ENCODE measurements at regions not wholly inside any gene's neighbourhood (a gene's known extent, or its start where the extent isn't known, plus 50 kb on each side); places are given as distances from the start of the nearest gene placed in this dataset.
"Not testable (repeated sequence)": the region's sequence is repeated elsewhere in the genome, so short reads cannot be mapped to it uniquely, and the experiment has no call there.

DNA sequence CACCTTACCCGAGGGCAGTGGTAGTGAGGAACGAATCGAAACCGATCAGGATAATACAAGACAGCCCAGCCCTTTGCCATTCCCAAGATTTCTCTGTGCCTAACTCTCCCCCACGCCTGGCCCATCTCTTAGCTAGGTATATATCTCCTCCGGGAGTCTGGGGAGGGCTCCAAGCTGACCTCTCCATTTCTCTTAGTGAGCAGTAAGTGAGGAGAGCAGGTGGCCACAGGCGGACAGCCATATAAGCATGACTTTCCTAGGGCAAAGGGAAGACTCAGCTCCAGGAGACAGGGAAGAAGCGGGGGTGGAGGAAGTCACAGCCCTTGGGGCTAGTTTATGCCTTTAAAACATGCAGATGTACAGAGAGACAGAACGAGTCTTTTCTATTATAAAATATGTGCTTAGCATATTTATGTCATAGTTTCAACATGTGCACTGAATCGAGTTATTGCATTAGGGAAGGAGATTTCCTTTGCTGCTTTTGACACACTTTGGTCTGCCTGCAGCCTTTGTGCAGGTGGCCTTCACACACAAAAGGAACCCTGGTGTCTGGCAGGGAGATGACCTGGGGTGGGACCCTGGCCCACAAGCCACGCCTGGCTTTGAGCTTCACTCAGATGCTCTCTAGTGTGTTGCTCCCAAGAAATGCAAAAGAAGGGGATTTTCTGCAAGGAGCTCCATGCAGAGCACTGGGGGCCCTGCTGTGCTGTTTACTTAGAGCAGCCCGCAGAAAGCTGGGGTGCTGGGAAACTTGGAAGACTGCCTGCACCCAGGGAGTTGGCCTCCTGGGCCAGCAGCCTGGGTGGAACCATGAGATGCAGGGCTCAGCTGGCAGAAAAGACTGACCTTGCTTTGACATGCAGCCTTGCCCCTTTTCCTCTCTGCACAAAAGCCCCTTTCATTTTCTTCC, 613.3 kb downstream of the BCOR start:
- no peak for DNase-seq

DNA sequence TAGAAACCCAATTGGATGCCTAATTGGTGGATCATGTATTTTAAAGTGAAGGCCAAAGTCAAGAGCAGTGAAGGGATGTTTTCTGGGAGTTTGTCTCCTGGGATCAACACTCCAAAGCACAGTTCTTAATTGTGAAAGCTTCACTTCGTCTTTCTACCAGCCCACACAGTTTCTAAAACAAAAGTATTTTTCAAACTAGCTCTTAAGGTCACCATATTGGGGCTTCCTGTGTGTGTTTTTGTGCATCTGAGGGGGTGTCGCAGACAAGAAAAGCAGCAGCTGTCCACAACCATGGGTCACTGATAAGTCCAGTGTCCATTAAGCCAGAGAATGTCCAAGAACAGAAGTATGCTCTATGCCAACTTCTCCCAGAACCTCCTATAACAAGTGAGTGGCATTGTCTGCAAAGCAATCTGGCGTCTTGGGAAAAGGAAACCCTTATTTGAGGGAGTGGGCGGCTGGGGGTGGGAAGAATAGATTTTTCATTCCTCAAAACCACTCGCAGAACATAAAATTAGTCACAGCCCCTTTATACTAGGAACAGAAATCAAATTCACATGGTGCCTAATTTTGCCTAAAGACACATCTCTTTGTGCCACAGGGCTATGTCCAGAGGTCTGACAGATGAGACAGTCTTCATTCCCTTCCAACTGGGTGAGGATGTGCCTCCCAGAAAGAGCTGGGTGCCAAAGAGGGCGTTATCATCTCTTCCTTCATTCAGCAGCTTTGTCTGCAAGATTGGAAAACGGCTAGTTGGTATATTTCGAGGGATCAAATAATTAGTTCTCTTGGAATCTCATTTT, 610.4 kb downstream of the BCOR start:
- no peak for DNase-seq

DNA sequence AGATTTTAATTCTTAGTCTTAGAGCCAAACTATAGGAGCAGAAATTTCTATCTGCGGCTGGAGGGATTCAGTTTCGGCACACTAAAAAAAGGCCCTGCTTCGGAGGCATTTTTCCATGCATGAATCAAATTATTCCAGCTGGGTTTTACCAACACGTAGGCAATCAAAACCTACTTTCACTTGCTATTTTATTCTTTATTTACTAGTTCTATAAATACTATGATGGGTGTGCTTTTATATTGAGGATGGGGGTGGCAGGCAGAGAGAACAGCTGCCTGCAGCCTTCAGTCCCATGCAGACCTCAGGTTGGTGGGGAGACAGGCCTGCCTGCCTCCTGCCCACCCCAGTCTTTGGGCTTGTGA, 609.8 kb downstream of the BCOR start:
- no peak for DNase-seq

DNA sequence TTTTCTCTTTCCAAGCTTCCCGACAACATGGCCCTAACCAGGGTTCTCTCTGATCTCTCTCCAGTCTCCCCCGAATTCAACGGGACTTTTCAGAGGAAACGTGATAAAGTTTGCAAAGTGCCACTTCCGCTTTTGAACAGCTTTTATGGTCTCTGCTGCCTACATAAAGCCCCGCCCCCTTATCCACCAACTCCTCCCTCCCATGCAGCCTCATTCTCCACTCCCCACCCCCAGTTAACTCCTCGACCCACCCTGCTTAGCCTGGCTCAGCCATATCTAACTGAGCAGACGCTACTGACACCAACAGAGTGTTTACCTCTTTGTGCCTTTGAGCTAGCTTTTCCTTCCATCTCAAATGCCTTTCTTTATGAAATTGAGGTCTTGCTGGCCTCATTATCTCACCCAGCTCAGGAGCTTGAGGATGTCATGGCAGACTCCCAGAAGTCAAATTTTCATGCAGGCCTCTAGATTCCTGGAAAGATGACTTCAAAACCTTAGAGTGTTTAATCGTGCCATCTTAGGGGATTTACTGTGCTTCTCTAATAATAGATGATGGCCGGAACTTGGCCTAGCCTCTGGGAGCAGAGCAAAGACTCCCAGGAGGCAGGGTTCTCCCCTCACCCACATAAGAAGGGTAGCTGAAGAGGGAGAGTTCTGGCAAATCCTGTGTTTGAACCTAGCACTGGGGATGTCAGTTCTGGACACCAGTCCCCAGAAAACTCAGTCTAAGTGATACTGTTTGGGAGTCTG, 606.0 kb downstream of the BCOR start:
- peak; percentile 57 for DNase-seq

DNA sequence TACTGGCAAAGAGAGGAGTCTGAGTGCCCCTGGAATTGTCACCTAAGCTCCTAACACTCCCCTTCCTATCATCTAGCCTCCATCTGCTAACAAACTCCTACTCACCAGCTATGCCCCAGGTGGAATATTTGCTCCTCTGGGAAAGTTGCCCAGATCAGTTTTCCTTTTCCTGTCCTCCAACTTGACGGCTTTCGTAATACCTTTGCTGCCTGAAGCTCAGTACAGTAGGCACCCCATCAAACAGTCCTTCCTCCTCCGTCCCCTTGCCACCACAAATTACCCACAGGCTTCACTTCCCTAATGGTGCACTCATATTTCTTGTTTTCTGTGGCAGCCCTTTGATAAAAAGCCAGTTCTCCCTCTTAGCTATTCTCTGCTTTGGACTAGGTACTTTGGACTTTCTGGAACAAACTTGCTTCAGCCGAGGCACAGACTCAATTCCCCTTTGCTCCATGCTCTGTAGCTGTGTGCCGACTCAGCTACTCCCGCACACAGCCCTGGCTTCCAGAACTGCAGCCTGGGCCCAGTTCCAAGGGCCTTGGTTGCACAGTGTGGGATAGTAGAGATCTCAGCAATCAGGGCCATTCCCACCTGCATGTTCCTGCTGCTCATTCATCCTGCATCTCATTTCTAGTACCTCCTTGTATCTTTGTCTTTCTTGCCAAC, 605.1 kb downstream of the BCOR start:
- no peak for DNase-seq

DNA sequence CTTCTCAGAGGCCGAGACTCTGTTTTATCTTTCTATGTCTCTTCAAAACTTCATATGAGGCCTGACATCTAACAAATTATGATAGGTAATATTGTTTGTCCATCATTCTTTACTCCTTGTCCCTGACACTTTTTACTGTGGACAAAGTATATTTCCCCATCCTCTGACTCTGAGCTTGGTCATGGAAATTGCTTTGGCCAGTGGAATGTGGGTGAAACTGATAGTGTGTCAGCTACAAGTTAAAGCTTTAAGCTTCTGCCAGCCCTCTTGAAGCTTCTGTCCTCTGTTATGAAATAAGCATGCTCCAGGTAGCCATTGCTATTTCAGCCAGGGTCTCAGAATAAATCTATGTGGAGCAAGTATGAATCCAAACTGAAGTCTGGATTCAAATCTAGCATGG, 604.6 kb downstream of the BCOR start:
- DNase-seq: no peak

DNA sequence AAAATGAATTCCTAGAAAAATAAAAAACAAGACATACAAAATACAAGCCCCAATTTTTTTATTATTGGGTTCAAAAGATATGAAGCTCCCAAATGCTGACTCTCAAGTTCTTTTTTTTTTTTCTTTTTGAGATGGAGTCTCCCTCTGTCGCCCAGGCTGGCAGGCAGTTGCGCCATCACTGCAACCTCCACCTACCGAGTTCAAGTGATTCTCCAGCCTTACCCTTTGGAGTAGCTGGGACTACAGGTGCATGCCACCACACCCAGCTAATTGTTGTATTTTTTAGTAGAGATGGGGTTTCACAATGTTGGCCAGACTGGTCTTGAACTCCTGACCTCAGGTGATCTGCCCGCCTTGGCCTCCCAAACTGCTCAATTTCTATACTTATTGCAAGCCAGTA, 600.6 kb downstream of the BCOR start:
- not testable (repeated sequence) for DNase-seq

DNA sequence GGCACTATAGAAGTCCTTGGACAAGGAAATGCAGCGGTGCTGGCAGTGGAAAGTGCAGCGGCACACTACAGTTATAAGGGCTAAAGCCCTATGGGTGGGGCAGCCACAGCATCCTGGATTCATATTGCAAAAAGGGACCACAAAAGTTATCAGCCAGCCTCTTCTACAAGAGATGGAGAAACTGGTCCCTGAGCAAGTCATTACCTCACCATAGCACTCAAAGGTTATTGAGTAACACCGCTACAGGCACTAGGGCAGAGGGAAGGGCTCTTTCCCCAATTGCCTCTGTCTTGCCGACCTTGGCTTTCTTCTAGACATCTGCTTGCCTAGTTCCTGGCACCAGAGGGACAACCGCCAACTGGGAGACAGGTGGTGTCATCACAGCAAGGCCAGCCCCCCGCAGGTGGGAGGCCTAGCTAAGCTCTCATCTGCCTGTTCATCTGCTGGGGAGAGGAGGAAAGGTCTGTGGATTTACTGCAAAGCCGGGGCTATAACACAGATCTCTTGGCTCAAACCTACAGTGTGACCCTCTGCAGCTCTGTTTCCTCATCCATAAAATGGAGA, 600.0 kb downstream of the BCOR start:
- DNase-seq: no peak

DNA sequence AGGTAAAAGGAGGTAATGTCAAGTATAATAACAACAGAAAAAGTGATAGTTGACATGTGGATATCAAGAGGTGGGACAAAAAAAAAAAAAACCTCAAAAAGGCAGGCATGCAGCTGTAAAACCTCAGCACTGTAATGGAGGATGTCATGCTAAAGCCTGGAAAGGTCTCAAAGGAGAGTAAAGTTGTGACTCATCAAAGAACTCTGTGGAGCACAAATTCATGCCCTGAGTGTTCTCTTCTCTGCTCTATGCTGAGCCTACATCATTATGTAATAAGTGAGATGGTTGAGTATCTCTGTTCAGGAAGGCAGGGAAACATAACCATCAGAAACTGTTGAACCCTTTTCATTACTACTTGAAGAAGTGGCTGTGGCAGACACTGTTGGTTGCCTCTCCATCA, 597.8 kb downstream of the BCOR start:
- DNase-seq: no peak

DNA sequence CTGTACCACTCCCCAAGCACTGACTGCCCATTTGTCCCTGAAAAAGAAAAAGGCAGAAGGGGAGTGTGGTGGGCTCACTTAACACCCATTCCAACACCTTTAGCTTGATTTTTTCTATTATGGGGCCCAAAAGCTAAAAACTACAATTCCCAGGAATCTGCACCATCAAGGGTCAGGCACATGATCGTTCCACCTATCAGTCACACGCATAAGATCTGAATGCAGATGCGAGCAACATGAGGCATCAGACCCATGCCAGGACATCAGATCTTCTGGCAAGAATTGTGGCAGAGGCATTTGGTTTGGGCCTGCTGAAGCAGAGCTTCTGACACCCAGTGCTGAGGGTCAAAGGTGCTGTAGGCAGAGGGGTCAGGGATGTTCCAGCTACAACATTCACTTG, 595.9 kb downstream of the BCOR start:
- no peak for DNase-seq

DNA sequence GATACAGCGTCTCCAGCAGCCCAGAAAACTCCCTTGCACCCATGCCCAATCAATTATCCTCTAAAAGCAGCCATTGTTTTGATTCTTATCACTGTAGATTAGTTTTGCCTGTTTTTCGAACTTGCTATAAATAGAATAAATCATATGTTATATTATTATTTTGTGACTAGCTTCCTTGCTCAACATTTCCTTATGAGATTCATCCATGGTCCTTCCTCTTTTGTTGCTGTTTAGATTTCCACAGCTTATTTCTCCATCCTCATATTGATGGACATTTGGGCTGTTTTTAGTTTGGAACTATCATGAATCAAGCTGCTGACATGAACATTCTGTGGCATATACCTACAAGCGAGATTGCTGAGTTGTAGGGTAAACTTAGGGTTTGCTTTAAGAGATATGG, 595.3 kb downstream of the BCOR start:
- DNase-seq: no peak

DNA sequence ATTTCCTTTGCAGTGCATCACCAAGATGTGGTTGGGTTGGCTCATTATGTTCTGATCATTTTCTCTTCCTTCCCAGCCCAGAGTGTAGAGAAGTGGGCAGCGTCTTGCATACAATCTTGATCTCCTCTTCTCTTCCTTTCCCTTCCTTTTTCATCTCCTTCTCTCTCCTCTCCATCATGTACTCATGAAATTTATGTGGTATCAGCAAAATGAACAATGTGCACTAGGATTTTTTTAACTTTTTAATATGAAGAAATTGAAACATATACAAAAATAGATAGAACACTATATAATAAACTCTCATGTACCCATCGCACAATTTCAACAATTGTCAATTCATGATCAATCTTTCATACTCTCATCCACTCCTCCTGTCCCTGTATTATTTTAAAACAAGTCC, 593.5 kb downstream of the BCOR start:
- DNase-seq: no peak

DNA sequence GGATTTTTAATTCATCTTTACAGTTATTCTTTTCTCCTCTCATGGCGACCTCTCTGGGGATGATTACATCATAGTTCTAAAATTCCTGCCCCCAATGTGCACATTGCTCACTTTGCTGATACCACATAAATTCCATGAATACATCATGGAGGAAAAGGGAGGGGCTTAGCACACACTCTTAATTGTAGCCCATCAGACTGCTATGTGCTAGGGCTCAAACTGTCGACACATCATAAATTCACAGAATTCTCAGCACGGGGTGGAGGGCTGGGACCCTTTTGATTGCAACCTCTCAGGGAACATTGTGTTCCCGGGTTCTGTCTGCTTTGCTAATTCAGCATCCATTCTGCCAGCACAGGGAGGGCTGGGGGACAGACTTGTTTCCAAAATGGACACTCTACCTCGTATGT, 592.9 kb downstream of the BCOR start:
- no peak for DNase-seq

DNA sequence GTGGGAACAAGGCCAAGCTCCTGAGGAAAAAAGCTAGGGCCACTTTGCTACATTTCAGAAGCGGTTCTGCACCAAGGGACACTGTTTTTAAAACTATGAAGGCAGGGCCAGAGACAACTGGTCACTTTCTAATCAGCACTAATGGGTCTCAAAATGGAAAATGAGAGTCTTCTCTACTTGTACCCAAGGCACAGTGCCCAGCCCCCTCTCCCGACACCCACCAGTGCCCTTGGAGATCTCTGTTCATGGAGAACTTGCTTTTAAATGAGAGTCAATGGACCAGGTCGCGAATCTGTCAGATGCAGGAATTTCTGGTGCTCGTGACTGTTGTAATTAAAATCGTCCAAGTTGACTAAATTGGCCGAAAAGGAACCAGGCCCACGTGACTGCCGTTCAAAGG, 591.6 kb downstream of the BCOR start:
- no peak for DNase-seq

DNA sequence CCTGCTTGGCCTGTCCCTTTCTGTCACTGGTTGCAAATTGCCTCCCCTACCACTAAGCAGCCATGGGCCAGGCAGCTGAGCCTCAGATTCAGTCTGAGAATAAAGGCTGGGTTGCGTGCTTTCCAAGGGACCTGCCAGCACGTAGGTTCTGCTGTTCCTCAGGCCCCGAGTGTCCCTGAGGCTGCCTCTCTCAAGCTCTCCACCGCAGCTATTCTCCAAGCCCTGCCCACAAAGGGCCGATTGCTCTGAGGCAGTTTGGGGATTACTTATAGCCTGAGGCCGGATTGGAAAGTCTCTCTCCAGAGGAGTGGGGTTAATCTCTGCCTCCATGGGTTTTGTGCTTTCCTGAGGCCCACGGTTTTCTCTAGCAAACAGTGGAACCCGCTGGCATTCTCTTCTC, 590.7 kb downstream of the BCOR start:
- DNase-seq: no peak

DNA sequence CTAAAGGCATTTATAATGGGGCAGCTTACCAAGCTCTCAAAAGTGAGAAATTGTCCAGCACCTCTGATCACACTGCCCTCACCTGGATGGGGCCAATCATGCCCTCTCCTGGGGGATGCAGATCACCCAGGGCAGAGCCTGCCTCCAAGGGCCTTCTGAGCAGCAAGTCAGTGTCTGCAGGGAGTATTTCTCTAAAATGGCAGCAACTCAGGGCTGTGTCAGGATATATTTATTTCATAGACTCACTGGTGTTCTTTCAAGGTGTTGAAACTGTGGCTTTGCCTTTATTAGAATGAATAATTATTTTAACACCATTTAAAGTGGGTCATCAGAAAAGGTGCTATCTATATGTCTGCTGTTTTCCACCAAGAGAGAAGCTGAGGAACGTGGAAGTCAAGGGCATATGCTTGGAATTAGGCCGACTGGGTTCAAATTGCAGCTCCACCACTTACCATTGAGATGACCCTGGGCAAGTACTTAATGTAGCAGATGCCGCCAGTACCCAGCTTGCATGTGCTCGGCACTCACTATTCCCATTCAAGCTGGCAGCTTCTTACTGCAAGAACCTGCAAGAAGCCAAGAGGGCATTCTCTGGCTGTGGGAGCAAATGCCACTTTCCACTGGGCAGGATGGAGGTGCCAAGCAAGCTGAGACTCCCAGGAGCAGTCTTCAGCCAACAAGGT, 590.0 kb downstream of the BCOR start:
- DNase-seq: no peak

DNA sequence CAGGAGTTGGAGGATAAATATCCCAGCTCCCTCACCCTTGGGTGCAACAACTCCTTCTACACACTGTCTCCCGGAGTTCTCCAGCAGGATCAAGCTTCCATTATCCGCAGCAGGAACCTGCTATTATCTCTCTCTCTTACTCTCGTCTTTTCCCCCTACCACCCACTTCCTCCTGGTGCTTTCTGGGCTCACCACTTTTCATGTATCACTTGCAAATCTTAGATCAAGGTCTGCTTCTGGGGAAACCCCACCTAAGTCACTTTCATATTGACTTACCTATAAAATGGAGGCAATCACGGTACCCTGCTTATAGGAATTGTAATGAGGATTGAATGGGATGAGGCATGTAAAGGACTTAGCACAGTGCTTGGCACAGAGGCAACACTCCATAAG, 589.5 kb downstream of the BCOR start:
- peak; percentile 23 for DNase-seq

DNA sequence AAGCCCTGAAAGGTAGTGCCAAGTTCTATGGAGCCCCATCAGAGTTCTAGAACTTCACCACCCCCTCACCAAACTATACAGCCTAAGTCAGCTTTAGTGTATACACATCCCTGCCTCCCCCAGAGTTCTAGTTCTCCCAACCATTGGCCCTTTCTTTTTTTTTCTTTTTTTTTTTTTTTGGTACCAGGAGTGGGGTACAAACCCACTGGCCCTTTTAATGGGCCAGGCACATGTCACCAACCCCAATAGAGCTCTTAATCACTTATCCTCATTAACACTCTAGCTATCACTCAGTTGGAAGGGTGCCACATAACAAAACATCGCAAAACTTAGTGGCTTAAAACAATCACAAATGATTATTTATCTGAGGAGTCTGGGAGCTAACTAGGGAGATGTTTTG, 588.6 kb downstream of the BCOR start:
- no peak for DNase-seq

DNA sequence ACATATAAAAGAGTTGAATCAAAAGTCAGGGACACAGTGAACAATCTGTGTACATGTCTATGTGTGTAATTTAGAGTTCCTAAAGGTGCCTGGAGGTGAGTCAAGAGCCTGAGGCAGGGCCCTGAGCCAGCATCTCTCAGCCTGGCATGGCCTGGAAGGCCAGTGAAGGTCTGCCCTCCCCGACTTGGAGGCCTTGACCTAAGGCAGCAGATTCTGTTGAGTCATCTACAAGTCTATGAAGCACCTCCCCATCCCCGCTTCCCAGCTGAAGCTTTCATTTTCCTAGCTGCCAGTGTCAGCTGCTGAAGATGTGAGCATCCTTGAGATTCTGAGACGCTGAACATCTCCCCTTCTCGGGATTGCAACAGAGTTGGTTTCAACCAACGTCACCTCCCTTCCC, 583.9 kb downstream of the BCOR start:
- DNase-seq: no peak

DNA sequence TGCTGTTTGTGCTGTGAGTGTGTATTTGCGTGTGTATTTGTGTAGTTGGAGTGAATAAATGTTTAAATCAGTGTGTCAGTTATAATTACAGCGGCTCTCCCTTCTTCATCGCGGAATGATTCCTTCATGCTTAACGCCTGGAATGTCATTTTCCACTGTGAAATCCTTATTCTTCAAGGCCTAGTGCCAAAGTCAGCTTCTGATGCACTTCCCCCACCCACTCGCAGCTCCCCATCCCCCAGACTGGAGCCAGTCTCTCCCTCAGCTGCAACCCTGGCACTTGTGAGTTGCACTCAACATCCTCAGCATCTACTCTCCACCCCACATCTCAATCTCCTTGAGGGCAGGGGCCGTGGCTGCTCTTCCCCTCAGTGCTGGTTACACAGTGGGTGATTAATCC, 583.0 kb downstream of the BCOR start:
- no peak for DNase-seq

DNA sequence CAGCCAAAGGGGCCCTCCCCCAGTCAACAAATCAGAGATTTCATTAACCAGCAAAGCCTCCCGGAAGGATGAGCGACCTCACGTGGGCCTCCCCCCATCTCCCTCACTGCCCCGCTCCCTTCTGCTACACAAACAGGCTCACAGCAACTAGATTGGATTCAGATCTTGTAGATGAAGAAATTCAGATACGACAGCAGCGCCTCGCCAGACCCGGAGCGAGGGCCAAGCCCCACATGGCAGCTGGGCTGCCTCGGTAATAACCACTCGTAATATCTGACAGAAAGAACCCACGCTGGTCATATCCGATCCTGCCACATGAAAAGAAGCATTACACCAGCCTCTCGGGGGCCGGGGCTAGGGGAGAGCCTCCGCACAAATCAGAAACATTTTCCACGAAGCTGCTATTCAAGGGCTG, 581.3 kb downstream of the BCOR start:
- no peak for DNase-seq

DNA sequence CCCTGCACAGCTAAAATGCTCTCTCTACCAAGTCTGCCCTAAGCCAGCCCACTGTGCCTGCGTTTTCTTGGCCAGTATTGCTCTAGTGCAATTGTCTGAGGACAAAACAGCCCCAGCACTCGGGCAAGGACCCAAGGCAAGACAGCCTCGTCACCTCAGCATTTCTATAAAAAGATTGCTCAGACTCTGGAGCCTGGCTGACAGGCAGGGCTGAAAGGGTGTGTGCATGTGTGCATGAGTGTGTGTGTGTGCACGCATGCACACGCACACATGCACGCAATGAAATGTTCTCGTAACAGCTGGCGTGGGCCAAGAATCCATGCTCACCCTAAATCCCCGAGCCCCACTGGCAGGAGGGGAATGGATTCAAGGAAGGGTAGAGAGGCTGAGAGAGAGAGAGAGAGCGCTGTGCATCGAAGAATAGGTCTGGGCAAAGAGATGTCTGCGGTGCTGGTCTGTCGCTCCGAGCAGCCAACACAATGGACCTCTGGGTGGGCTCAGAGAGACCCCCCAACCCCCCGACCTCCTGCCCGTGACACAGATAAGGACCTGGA, 579.2 kb downstream of the BCOR start:
- DNase-seq: no peak
